PFSK-1 (cell line): ENCODE measurements at regions not wholly inside any gene's neighbourhood (a gene's known extent, or its start where the extent isn't known, plus 50 kb on each side); places are given as distances from the start of the nearest gene placed in this dataset.

Experiments used
- POLR2AphosphoS5 ChIP-seq: IDR thresholded peaks from 2 replicates; pipeline ENCODE4 v1.6.1; 2012; ENCODE audit warnings: low read depth, mild to moderate bottlenecking, control low read depth, low read length, moderate library complexity
- SIN3A ChIP-seq: IDR thresholded peaks from 2 replicates; pipeline ENCODE4 v1.6.1; 2012; ENCODE audit warnings: mild to moderate bottlenecking, low read length, moderate library complexity, borderline replicate concordance; ENCODE audit not compliant: insufficient read depth
- TF ChIP-seq, protein P1 (sequence below), 2 experiments: IDR thresholded peaks; 2 replicates each; pipeline versions ENCODE4 v1.6.1 to v1.8.0; 2011 to 2012; ENCODE audit warnings: low read depth in 2 of 2, low read length in 2 of 2, control low read depth in 1 of 2, inconsistent platforms in 1 of 2, mild to moderate bottlenecking in 1 of 2, moderate library complexity in 1 of 2; ENCODE audit not compliant: insufficient read depth in 1 of 2

DNA sequence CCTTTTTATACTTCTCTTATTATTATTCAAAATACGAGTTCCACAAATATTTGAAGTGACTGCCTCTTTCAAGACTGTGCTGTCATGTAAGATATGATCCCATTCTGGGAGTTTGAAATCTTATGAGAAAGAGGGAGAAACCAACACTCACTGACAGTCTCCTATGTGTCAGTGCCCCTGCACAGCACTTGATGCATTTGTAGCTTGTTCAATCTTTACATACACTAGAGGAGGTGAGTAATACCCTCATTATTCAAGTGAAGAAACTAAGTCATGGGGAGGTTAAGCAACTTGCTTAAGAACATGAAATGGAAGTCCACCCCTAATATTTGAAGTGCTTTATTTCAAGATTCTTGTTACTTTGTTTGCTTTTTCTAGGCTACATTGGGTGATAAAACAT, 459.5 kb upstream of the FANCL start:
- TF ChIP-seq POLR2AphosphoS5 (no peak), SIN3A (no peak)
- TF ChIP-seq, protein P1, sequence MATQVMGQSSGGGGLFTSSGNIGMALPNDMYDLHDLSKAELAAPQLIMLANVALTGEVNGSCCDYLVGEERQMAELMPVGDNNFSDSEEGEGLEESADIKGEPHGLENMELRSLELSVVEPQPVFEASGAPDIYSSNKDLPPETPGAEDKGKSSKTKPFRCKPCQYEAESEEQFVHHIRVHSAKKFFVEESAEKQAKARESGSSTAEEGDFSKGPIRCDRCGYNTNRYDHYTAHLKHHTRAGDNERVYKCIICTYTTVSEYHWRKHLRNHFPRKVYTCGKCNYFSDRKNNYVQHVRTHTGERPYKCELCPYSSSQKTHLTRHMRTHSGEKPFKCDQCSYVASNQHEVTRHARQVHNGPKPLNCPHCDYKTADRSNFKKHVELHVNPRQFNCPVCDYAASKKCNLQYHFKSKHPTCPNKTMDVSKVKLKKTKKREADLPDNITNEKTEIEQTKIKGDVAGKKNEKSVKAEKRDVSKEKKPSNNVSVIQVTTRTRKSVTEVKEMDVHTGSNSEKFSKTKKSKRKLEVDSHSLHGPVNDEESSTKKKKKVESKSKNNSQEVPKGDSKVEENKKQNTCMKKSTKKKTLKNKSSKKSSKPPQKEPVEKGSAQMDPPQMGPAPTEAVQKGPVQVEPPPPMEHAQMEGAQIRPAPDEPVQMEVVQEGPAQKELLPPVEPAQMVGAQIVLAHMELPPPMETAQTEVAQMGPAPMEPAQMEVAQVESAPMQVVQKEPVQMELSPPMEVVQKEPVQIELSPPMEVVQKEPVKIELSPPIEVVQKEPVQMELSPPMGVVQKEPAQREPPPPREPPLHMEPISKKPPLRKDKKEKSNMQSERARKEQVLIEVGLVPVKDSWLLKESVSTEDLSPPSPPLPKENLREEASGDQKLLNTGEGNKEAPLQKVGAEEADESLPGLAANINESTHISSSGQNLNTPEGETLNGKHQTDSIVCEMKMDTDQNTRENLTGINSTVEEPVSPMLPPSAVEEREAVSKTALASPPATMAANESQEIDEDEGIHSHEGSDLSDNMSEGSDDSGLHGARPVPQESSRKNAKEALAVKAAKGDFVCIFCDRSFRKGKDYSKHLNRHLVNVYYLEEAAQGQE (IDR thresholded peaks at IDR 0.05; ENCODE audit: insufficient read depth in 1 of 2, low read depth in 2 of 2, low read length in 2 of 2): no peak
